SW480 (cell line): ENCODE measurements at regions not wholly inside any gene's neighbourhood (a gene's known extent, or its start where the extent isn't known, plus 50 kb on each side); places are given as distances from the start of the nearest gene placed in this dataset.
"Not testable (repeated sequence)": the region's sequence is repeated elsewhere in the genome, so short reads cannot be mapped to it uniquely, and the experiment has no call there.

Experiments
- DNase-seq: peaks from one replicate; pipeline ENCODE4 v3.0.0-alpha.2; 2016; ENCODE audit warnings: low spot score

GRCh38 chr18:64717026-64717425 lies 568.1 kb upstream of the LINC00305 start:
- no peak for DNase-seq

GRCh38 chr18:64714086-64714485 lies 565.2 kb upstream of the LINC00305 start:
- DNase-seq, result no peak

GRCh38 chr18:64713284-64713683 lies 564.4 kb upstream of the LINC00305 start:
- DNase-seq, result no peak

- no peak for DNase-seq
Observed at GRCh38 chr18:64712035-64712434, 563.1 kb upstream of the LINC00305 start.

GRCh38 chr18:64710105-64710861 lies 561.4 kb upstream of the LINC00305 start:
- DNase-seq, result no peak

- no peak for DNase-seq
Observed at GRCh38 chr18:64707052-64707451, 558.2 kb upstream of the LINC00305 start.

GRCh38 chr18:64699081-64699480 lies 550.2 kb upstream of the LINC00305 start:
- DNase-seq, result no peak

- DNase-seq, result no peak
Observed at GRCh38 chr18:64695851-64696553, 547.1 kb upstream of the LINC00305 start.

GRCh38 chr18:64693766-64694165 lies 544.9 kb upstream of the LINC00305 start:
- no peak for DNase-seq

GRCh38 chr18:64692826-64693225 lies 543.9 kb upstream of the LINC00305 start:
- DNase-seq, result no peak

GRCh38 chr18:64679121-64679520 lies 530.2 kb upstream of the LINC00305 start:
- DNase-seq, result no peak

GRCh38 chr18:64678048-64678447 lies 529.2 kb upstream of the LINC00305 start:
- DNase-seq, result no peak

- DNase-seq, result no peak
Observed at GRCh38 chr18:64674694-64675093, 525.8 kb upstream of the LINC00305 start.

GRCh38 chr18:64671293-64671692 lies 522.4 kb upstream of the LINC00305 start:
- not testable (repeated sequence) for DNase-seq

GRCh38 chr18:64668461-64668962 lies 519.6 kb upstream of the LINC00305 start:
- no peak for DNase-seq

- DNase-seq, result no peak
Observed at GRCh38 chr18:64663086-64663485, 514.2 kb upstream of the LINC00305 start.

- DNase-seq, result no peak
Observed at GRCh38 chr18:64659196-64659595, 510.3 kb upstream of the LINC00305 start.

- DNase-seq, result no peak
Observed at GRCh38 chr18:64653068-64653467, 504.2 kb upstream of the LINC00305 start.

- DNase-seq, result no peak
Observed at GRCh38 chr18:64650068-64650467, 501.2 kb upstream of the LINC00305 start.

GRCh38 chr18:64645753-64646152 lies 496.9 kb upstream of the LINC00305 start:
- no peak for DNase-seq

- DNase-seq, result no peak
Observed at GRCh38 chr18:64639536-64639935, 490.6 kb upstream of the LINC00305 start.

GRCh38 chr18:64620971-64621560 lies 472.2 kb upstream of the LINC00305 start:
- no peak for DNase-seq

GRCh38 chr18:64618390-64618789 lies 469.5 kb upstream of the LINC00305 start:
- no peak for DNase-seq
